WTC11 (cell line): ENCODE measurements at regions not wholly inside any gene's neighbourhood (a gene's known extent, or its start where the extent isn't known, plus 50 kb on each side); places are given as distances from the start of the nearest gene placed in this dataset.

Experiments
- CTCF ChIP-seq: fragments of 200-600 bp; IDR thresholded peaks from 2 replicates; pipeline ENCODE4 v1.8.0; 2022; ENCODE audit warnings: antibody characterized with exemption
- ERG ChIP-seq: fragments of 250-450 bp; sonication (Bioruptor Pico); IDR thresholded peaks from 2 replicates; pipeline ENCODE4 v1.8.0; 2021; ENCODE audit warnings: mild to moderate bottlenecking
- MAX ChIP-seq: sonication (generic); formaldehyde crosslinking; IDR thresholded peaks from 2 replicates; pipeline ENCODE4 v1.8.0; 2022; ENCODE audit warnings: mild to moderate bottlenecking, missing genetic modification reagents
- RELA ChIP-seq: sonication (generic); formaldehyde crosslinking; IDR thresholded peaks from 2 replicates; pipeline ENCODE4 v1.8.1; 2022; ENCODE audit warnings: missing genetic modification reagents, mild to moderate bottlenecking, borderline replicate concordance

GRCh38 chr6:112881828-112882780 is 535.0 kb downstream of the RFPL4B start:
- TF ChIP-seq ERG (CRISPR knock-in tag) = no peak
- no peak for TF ChIP-seq RELA (CRISPR knock-in tag)
- no peak for TF ChIP-seq MAX (CRISPR knock-in tag)
- no peak for TF ChIP-seq CTCF
